T-helper 2 cell treated with Interferon-gamma antibody and Interleukin-4, amounts not matched to agents 5 μg/mL and 100 μg/mL, for 36 hours (primary cell): ENCODE measurements at regions not wholly inside any gene's neighbourhood (a gene's known extent, or its start where the extent isn't known, plus 50 kb on each side); places are given as distances from the start of the nearest gene placed in this dataset.
"Not testable (repeated sequence)": the region's sequence is repeated elsewhere in the genome, so short reads cannot be mapped to it uniquely, and the experiment has no call there.

Source experiments
- DNase-seq: peaks from one replicate; pipeline ENCODE4 v3.0.0; 2021; ENCODE audit warnings: low spot score
- H3K27ac Mint-ChIP-seq: one replicate; pipeline ENCODE4 v1.8.0; 2021; ENCODE audit warnings: mild to moderate bottlenecking, mixed read lengths
- H3K27me3 Mint-ChIP-seq: one replicate; pipeline ENCODE4 v1.8.0; 2021; ENCODE audit warnings: low read depth, mixed read lengths
- H3K36me3 Mint-ChIP-seq: one replicate; pipeline ENCODE4 v1.8.0; 2021; ENCODE audit warnings: low read depth, mixed read lengths
- H3K4me1 Mint-ChIP-seq: one replicate; pipeline ENCODE4 v1.8.0; 2021; ENCODE audit warnings: low read depth, mixed read lengths
- H3K4me3 Mint-ChIP-seq: one replicate; pipeline ENCODE4 v1.8.0; 2022; ENCODE audit warnings: mild to moderate bottlenecking, moderate library complexity, mixed read lengths
- H3K9me3 Mint-ChIP-seq: one replicate; pipeline ENCODE4 v1.8.0; 2021; ENCODE audit warnings: mixed read lengths

- no peak overlapping the region for H3K27ac Mint-ChIP-seq
- no peaks in the 10 kb centered on the region for H3K27me3 Mint-ChIP-seq
Measured at GRCh38 chr3:145251311-145251710, 909.7 kb downstream of the PLOD2 start.

DNA sequence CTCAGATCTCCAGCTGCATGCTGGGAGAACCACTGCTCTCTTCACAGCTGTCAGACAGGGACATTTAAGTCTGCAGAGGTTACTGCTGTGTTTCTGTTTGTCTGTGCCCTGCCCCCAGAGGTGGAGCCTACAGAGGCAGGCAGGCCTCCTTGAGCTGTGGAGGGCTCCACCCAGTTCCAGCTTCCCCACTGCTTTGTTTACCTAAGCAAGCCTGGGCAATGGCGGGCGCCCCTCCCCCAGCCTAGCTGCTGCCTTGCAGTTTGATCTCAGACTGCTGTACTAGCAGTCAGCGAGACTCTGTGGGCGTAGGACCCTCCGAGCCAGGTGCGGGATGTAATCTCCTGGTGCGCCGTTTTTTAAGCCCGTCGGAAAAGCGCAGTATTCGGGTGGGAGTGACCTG lies 903.0 kb downstream of the PLOD2 start:
- not testable (repeated sequence) for H3K27ac Mint-ChIP-seq, H3K9me3 Mint-ChIP-seq, DNase-seq, H3K27me3 Mint-ChIP-seq, H3K4me3 Mint-ChIP-seq, H3K4me1 Mint-ChIP-seq, H3K36me3 Mint-ChIP-seq

More at GRCh38 chr3:145251311-145251710, 909.7 kb downstream of the PLOD2 start:
- no peak for DNase-seq
- Mint-ChIP-seq H3K4me1 (no peaks in the 10 kb centered on the region), H3K36me3 (no peaks in the 10 kb centered on the region), H3K9me3 (peaks cover 32% of the 10 kb centered on the region), H3K4me3 (no peak overlapping the region)

DNA sequence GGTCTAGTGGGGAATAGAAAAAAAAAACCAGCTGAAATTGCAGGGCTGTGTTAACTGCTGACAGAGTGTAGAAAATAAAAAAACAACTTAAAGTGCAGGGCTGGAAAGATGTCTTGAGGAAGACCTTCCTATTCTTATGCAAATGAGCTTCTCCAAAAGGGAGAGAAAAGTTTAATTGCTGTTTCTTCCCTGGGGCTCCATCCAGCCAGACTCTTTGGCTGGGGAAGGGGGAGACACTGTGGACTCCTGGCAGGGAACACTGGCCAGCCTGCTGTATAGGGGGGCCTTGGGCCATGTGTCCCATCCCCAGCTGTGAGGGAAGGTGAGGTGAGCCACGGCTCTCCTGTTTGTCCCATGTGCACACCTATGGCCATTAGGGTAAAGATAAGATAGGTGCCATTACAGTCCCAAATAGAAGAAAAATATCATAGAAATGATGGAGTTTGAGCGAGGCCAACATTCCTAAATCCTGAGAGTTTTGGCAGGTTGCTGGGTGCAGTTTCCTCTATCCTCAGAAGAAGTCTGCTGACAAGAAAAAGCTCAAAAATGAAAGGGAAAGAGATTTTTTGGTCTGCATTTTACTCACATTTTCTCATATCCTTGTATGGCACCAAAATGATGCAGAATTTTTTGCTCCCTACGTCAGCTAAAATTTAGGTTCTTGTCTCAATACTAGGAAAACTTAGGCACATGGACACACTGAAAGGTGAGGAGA lies 901.7 kb downstream of the PLOD2 start:
- Mint-ChIP-seq H3K9me3 (peaks cover 7% of the 10 kb centered on the region), H3K4me3 (no peak overlapping the region), H3K27ac (no peak overlapping the region), H3K36me3 (no peaks in the 10 kb centered on the region), H3K27me3 (no peaks in the 10 kb centered on the region), H3K4me1 (no peaks in the 10 kb centered on the region)
- no peak for DNase-seq

- not testable (repeated sequence) for H3K36me3 Mint-ChIP-seq, H3K27me3 Mint-ChIP-seq, H3K27ac Mint-ChIP-seq, DNase-seq, H3K4me3 Mint-ChIP-seq, H3K4me1 Mint-ChIP-seq
- H3K9me3 Mint-ChIP-seq: peaks cover 17% of the 10 kb centered on the region
Measured at GRCh38 chr3:145263458-145263857, 897.5 kb downstream of the PLOD2 start.

DNA sequence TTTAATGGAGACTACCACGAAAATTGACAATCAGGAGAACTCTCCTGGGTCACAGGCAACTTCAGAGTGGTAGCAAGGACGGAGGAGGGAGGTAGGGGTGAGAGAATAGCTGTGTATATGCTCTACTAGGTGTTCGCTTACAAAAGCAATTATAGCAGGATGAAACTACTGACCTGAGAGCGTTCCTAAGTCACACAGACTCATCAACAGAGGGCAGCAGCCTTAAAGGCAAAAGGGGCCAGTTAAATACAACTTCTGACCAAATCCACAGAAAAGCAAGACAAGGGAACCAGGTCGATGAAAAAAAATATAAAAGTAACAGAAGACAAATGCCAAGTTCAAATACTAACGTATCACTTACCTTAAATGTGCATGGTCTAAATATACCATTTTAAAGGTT lies 894.6 kb downstream of the PLOD2 start:
- H3K4me3 Mint-ChIP-seq: no peak overlapping the region
- no peaks in the 10 kb centered on the region for H3K36me3 Mint-ChIP-seq
- no peaks in the 10 kb centered on the region for H3K27me3 Mint-ChIP-seq
- H3K9me3 Mint-ChIP-seq: peaks cover 13% of the 10 kb centered on the region
- no peaks in the 10 kb centered on the region for H3K4me1 Mint-ChIP-seq
- H3K27ac Mint-ChIP-seq: no peak overlapping the region
- no peak for DNase-seq

DNA sequence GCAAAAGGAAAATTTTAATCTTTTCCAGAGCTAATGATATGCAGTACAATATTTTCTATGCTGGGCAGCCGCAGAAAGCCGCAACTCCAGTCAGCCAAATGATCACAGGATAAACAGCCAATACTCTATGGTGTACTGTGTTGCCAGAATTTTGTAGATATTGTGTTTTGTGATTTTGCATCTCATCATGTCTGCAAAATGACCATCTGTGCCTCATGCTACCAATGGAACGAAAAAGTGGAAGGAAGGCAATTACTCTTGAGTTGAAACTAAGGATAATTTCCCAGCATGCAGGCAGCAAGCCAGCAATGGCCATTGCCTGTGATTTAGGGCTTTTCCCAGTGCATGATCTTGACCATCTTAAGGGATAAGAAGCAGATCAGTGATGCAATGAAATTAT lies 891.9 kb downstream of the PLOD2 start:
- H3K4me1 Mint-ChIP-seq: no peaks in the 10 kb centered on the region
- no peak overlapping the region for H3K4me3 Mint-ChIP-seq
- no peak for DNase-seq
- no peak overlapping the region for H3K27ac Mint-ChIP-seq
- H3K36me3 Mint-ChIP-seq: no peaks in the 10 kb centered on the region
- H3K9me3 Mint-ChIP-seq: peaks cover 13% of the 10 kb centered on the region
- H3K27me3 Mint-ChIP-seq: no peaks in the 10 kb centered on the region

DNA sequence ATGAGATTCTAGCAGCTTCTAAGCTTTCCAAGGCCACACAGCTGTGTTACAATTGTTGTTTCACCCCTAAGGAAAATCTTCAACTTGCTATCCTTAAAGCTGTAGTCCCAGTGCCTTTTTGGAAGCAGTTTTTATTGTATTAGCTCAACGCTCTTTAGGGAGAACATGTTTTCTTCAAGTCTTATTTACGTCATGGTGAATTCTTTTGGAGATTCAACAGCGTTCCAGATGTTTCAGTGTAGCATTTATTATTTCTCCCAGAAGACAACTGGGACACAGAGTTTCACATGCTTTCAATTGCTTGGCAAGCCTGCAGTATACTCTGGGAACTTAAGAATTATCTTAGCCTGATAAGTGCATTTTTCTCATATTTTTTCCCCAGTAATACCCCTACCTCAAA lies 888.3 kb downstream of the PLOD2 start:
- no peaks in the 10 kb centered on the region for H3K36me3 Mint-ChIP-seq
- no peaks in the 10 kb centered on the region for H3K4me1 Mint-ChIP-seq
- H3K4me3 Mint-ChIP-seq: no peak overlapping the region
- H3K9me3 Mint-ChIP-seq: peaks cover 9% of the 10 kb centered on the region
- no peak overlapping the region for H3K27ac Mint-ChIP-seq
- no peak for DNase-seq
- no peaks in the 10 kb centered on the region for H3K27me3 Mint-ChIP-seq

- no peak for DNase-seq
- Mint-ChIP-seq H3K27me3 (no peaks in the 10 kb centered on the region), H3K27ac (no peak overlapping the region), H3K4me3 (no peak overlapping the region), H3K4me1 (no peaks in the 10 kb centered on the region), H3K9me3 (peaks cover 10% of the 10 kb centered on the region), H3K36me3 (no peaks in the 10 kb centered on the region)
Measured at GRCh38 chr3:145282505-145282904, 878.5 kb downstream of the PLOD2 start.

DNA sequence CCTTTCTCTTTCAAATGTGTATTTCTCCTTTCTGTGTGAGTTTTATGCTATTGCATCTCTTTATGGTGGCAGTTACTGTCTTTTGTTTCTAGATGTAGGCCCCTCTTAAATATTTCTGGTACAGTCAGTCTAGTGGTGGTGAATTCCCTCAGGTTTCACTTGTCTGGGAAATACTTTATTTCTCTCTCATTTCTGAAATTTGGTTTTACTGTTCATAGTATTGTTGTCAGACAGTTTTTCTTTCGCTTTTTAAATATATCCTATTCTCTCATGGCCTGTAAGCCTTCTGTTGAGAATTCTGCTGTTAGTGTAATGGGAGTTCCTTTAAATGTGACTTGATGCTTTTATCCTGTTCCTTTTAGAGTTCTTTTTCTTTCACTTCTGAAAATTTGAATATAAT lies 874.0 kb downstream of the PLOD2 start:
- DNase-seq: no peak
- Mint-ChIP-seq H3K4me1 (no peaks in the 10 kb centered on the region), H3K27me3 (no peaks in the 10 kb centered on the region), H3K36me3 (no peaks in the 10 kb centered on the region), H3K4me3 (no peak overlapping the region), H3K27ac (no peak overlapping the region), H3K9me3 (peaks cover 28% of the 10 kb centered on the region)

- Mint-ChIP-seq H3K9me3 (peaks cover 28% of the 10 kb centered on the region), H3K27me3 (no peaks in the 10 kb centered on the region), H3K4me3 (no peak overlapping the region), H3K36me3 (no peaks in the 10 kb centered on the region), H3K27ac (no peak overlapping the region), H3K4me1 (no peaks in the 10 kb centered on the region)
- DNase-seq: no peak
Measured at GRCh38 chr3:145290010-145290409, 871.0 kb downstream of the PLOD2 start.

DNA sequence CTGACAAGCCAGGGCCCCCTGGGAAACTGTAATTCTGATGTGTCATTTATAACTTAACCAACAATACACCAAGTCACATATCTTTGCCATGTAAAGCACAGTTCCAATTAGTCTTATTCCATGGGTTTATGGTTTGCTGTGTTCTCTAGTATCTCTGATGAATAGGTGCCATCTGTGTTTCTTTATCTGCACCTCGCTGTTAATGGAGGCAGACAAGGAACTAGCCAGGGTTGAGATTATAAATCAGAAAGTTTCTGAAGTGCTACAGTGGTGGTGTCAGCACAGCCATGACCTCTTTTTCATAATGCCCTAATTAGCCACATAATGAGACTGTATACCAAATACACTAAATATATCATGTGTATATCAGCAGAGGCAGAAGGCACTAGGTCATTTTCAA lies 866.4 kb downstream of the PLOD2 start:
- H3K4me1 Mint-ChIP-seq: no peaks in the 10 kb centered on the region
- H3K36me3 Mint-ChIP-seq: no peaks in the 10 kb centered on the region
- no peak overlapping the region for H3K4me3 Mint-ChIP-seq
- peaks cover 21% of the 10 kb centered on the region for H3K9me3 Mint-ChIP-seq
- no peak overlapping the region for H3K27ac Mint-ChIP-seq
- no peaks in the 10 kb centered on the region for H3K27me3 Mint-ChIP-seq
- no peak for DNase-seq

DNA sequence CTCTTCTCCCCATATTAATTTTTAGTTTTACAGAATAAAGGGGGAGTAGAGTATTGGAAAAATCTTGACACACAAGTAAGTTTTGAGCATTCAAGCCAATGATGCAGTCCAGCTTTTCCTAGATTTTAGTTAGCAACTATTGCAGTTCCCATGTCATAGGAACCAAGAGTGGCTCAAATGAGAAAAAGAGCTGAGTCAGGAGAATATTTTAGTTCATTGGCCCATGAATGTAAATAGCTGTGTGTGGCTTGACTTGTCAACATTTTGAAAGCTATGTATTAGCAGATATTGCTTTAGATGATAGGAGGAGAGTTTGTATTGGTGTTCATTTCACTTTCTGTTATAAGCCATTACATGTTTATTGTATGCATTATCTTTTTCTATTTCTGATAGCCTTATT lies 853.7 kb downstream of the PLOD2 start:
- Mint-ChIP-seq H3K27me3 (no peaks in the 10 kb centered on the region), H3K27ac (no peak overlapping the region), H3K9me3 (peaks cover 14% of the 10 kb centered on the region), H3K36me3 (no peaks in the 10 kb centered on the region), H3K4me3 (no peak overlapping the region), H3K4me1 (no peaks in the 10 kb centered on the region)
- no peak for DNase-seq

GRCh38 chr3:145313751-145314150 lies 847.2 kb downstream of the PLOD2 start:
- Mint-ChIP-seq H3K27ac (no peak overlapping the region), H3K27me3 (no peaks in the 10 kb centered on the region), H3K9me3 (peaks cover 19% of the 10 kb centered on the region), H3K4me1 (no peaks in the 10 kb centered on the region), H3K4me3 (no peak overlapping the region), H3K36me3 (no peaks in the 10 kb centered on the region)
- no peak for DNase-seq

GRCh38 chr3:145316253-145316652 lies 844.7 kb downstream of the PLOD2 start:
- H3K4me1 Mint-ChIP-seq, H3K27ac Mint-ChIP-seq, DNase-seq, H3K27me3 Mint-ChIP-seq, H3K4me3 Mint-ChIP-seq, H3K36me3 Mint-ChIP-seq: not testable (repeated sequence)
- peaks cover 13% of the 10 kb centered on the region for H3K9me3 Mint-ChIP-seq

DNA sequence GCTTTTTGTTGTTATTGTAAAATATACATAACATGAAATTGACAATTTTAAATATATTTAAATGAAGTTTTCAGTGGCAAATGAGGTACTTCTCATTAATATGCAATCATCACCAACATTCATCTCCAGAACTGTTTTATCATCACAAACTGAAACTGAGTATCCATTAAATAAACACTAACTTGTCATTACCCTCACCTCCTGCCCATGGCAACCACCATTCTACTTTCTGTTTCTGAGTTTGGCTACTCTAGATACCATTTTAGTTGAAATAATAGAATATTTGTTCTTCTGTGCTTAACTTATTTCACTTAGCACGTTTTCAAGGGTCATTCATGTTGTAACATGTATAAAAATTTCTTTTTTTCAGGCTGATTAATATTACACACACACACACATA lies 834.3 kb downstream of the PLOD2 start:
- Mint-ChIP-seq H3K9me3 (no peaks in the 10 kb centered on the region), H3K27me3 (no peaks in the 10 kb centered on the region), H3K27ac (no peak overlapping the region), H3K36me3 (no peaks in the 10 kb centered on the region), H3K4me3 (no peak overlapping the region), H3K4me1 (no peaks in the 10 kb centered on the region)
- DNase-seq: no peak
